Smooth muscle cell (in vitro differentiated cells): ENCODE measurements at regions not wholly inside any gene's neighbourhood (a gene's known extent, or its start where the extent isn't known, plus 50 kb on each side); places are given as distances from the start of the nearest gene placed in this dataset.
"Not testable (repeated sequence)": the region's sequence is repeated elsewhere in the genome, so short reads cannot be mapped to it uniquely, and the experiment has no call there.

Experiments used
- DNase-seq: peaks from one replicate; lab custom pipeline; 2025; ENCODE audit not compliant: unreplicated experiment; lab: John Stamatoyannopoulos, UW
- H2AFZ ChIP-seq: fragments of 200-600 bp; sonication (generic); 2 replicates; pipeline ENCODE4 v1.6.0; 2016; ENCODE audit warnings: antibody characterized with exemption, low read depth, mild to moderate bottlenecking
- H3F3A ChIP-seq: fragments of 200-600 bp; sonication (generic); 2 replicates; pipeline ENCODE4 v1.6.0; 2017; ENCODE audit warnings: antibody characterized with exemption, low read depth
- H3K27ac ChIP-seq: fragments of 200-600 bp; sonication (generic); 2 replicates; pipeline ENCODE4 v1.5.1; 2016; ENCODE audit warnings: low read depth, mild to moderate bottlenecking
- H3K27me3 ChIP-seq: fragments of 200-600 bp; sonication (generic); 2 replicates; pipeline ENCODE4 v1.6.1; 2016; ENCODE audit warnings: low read depth, mild to moderate bottlenecking
- H3K36me3 ChIP-seq: fragments of 200-600 bp; sonication (generic); 2 replicates; pipeline ENCODE4 v1.5.1; 2016; ENCODE audit warnings: low read depth
- H3K4me1 ChIP-seq: fragments of 200-600 bp; sonication (generic); 2 replicates; pipeline ENCODE4 v1.5.1; 2016; ENCODE audit warnings: low read depth
- H3K4me2 ChIP-seq: fragments of 200-600 bp; sonication (generic); 2 replicates; pipeline ENCODE4 v1.6.0; 2016; ENCODE audit warnings: mild to moderate bottlenecking
- H3K4me3 ChIP-seq: fragments of 200-600 bp; sonication (generic); 2 replicates; pipeline ENCODE4 v1.5.1; 2016; ENCODE audit warnings: mild to moderate bottlenecking
- H3K79me2 ChIP-seq: fragments of 200-600 bp; sonication (generic); 2 replicates; pipeline ENCODE4 v1.6.0; 2016; ENCODE audit warnings: low read depth, mild to moderate bottlenecking
- H3K9ac ChIP-seq: fragments of 200-600 bp; sonication (generic); 2 replicates; pipeline ENCODE4 v1.6.0; 2016; ENCODE audit warnings: low read depth
- H3K9me3 ChIP-seq: fragments of 200-600 bp; sonication (generic); replicated peaks from 2 replicates; pipeline ENCODE4 v1.5.1; 2016; ENCODE audit warnings: low read depth
- H4K20me1 ChIP-seq: fragments of 200-600 bp; sonication (generic); 2 replicates; pipeline ENCODE4 v1.6.0; 2016; ENCODE audit warnings: low read depth
- WGBS: methylation state at CpG from one replicate; pipeline ENCODE4 v1.1.7; 2016; ENCODE audit warnings: low lambda C conversion rate; 5-methylcytosine and 5-hydroxymethylcytosine counted together

DNA sequence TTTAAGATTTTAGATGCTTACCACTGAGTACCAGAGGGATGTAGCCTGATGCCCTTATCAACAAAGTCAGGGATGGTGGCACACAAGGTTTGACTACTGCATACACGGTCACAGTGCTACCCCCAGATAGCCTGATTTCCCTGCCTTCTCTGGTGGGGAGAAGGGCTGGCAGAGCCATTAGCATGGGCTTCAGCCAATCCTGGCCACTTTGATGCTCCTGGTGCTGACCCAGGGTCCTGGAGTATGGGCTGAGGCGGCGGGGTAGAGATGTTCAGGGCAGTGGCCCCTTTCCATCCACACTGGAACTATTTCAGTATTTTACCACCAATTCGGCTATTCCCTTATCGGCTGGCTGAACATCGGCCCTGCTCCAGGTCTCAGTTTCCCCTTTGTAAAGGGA lies 83.2 kb downstream of the POTEB3 start:
- not testable (repeated sequence) for H3F3A ChIP-seq, H2AFZ ChIP-seq, H3K4me3 ChIP-seq, H3K9me3 ChIP-seq, H3K27me3 ChIP-seq, H3K4me1 ChIP-seq, H3K27ac ChIP-seq, H3K4me2 ChIP-seq, H3K9ac ChIP-seq, H3K79me2 ChIP-seq, H3K36me3 ChIP-seq, DNase-seq, H4K20me1 ChIP-seq
- WGBS, result 77% methylated on average over 5 of the region's 6 CpGs

- not testable (repeated sequence) for H3K36me3 ChIP-seq, H3K9me3 ChIP-seq, H3K79me2 ChIP-seq, H3K4me3 ChIP-seq, H3K27me3 ChIP-seq, DNase-seq, H2AFZ ChIP-seq, H3F3A ChIP-seq, H3K27ac ChIP-seq, H3K4me2 ChIP-seq, H4K20me1 ChIP-seq, H3K4me1 ChIP-seq, H3K9ac ChIP-seq
- WGBS, result 69% methylated on average over 4 of the region's 6 CpGs
These were observed 84.4 kb downstream of the POTEB3 start for GRCh38 chr15:21355944-21356343.

DNA sequence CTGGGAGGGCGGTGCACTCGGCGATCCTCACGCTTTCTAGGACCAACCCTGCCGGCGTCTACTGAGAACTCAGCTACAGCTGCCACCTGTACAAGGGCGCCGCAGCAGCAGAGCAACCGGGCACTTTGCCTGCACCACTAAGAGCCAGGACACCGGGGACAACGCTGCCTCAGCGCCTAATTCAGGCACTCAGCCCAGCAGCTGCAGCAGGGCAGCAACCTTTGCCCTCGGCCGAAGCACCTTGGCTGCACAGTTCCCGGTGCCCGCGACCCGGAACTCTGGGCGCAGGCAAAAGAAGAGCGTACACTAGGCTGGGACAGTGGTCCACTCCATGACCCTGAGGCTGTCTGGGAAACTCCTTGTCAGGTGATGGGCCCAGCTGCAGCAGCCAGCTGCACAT lies 85.7 kb downstream of the POTEB3 start:
- not testable (repeated sequence) for H4K20me1 ChIP-seq, H3K27ac ChIP-seq, H3K4me2 ChIP-seq, H3K27me3 ChIP-seq, DNase-seq, H3K9ac ChIP-seq, H3K79me2 ChIP-seq, H3K9me3 ChIP-seq, H2AFZ ChIP-seq, H3K4me3 ChIP-seq, H3K36me3 ChIP-seq, H3F3A ChIP-seq, H3K4me1 ChIP-seq
- whole genome bisulfite sequencing, result 87% methylated on average over 5 of the region's 20 CpGs

DNA sequence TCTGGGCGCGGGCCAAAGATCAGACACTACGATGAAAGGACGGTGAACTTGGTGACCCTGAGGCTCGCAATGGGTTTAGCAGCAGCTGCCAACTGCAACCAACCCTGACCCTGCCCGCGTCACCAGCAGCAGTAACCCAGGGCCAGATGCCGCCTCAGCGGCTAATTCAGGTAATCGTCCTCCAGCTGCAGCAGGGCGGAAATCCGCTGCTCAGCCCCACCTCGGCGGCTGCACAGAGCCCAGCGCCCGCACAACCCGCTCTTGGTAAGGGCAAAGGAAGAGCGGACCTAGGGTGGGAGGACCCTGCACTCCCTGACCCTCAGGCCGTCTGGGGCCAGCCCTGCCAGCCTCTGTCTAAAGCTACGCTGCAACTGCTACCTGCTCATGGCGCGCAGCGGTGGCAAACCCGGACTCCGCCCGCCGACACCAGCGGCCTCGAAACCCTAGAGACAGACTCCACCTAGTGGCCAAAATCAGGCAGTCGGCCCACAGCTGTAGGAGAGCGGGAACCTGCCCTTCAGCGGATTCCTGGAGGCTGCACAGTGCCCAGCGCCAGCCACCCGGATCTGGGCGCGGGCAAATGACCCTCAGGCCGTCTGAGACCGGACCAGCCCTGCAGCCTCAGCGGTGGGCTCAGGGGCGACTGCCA lies 87.5 kb downstream of the POTEB3 start:
- H4K20me1 ChIP-seq, H3K4me2 ChIP-seq, H3K36me3 ChIP-seq, H3F3A ChIP-seq, H3K9me3 ChIP-seq, H3K27me3 ChIP-seq, H3K4me3 ChIP-seq, H3K79me2 ChIP-seq, DNase-seq, H3K9ac ChIP-seq, H3K4me1 ChIP-seq, H3K27ac ChIP-seq, H2AFZ ChIP-seq: not testable (repeated sequence)
- no CpG with 5 or more reads among the region's 40 CpGs for WGBS

DNA sequence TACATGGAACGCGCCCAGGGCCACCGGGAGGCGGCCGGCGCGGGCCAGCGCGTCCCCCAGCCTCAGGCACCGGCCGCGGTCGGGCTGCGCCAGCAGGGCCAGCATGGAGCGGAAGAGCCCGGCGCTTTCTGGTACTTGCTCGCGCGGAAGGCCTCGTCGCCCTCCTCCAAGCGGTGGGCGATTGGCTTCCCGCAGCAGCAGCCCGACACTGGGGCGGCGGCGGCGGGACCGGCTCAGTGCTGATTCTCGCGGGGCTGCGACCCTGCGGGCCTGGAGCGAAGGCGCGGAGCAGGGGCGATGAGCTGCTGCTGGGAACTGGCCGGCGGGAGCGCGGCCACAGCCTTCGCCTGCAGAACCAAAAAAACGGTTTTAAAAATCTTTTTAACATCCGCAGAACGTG lies 95.3 kb downstream of the POTEB3 start:
- H4K20me1 ChIP-seq, H3K27me3 ChIP-seq, H3K27ac ChIP-seq, DNase-seq, H3K9ac ChIP-seq, H3K36me3 ChIP-seq, H3K4me3 ChIP-seq, H3K79me2 ChIP-seq, H3F3A ChIP-seq, H2AFZ ChIP-seq, H3K9me3 ChIP-seq, H3K4me2 ChIP-seq, H3K4me1 ChIP-seq: not testable (repeated sequence)
- WGBS, result 97% methylated on average over 13 of the region's 47 CpGs

GRCh38 chr15:21344500-21344899 lies 95.8 kb downstream of the POTEB3 start:
- not testable (repeated sequence) for DNase-seq, H3K9ac ChIP-seq, H3F3A ChIP-seq, H4K20me1 ChIP-seq, H3K9me3 ChIP-seq, H3K4me2 ChIP-seq, H3K27me3 ChIP-seq, H3K79me2 ChIP-seq, H3K4me3 ChIP-seq, H3K36me3 ChIP-seq, H3K4me1 ChIP-seq, H3K27ac ChIP-seq, H2AFZ ChIP-seq
- WGBS, result no CpG with 5 or more reads among the region's 41 CpGs

- H3K4me3 ChIP-seq, H3K27ac ChIP-seq, H2AFZ ChIP-seq, H3K27me3 ChIP-seq, H3K4me1 ChIP-seq, DNase-seq, H3K79me2 ChIP-seq, H3K9ac ChIP-seq, H4K20me1 ChIP-seq, H3F3A ChIP-seq, H3K9me3 ChIP-seq, H3K4me2 ChIP-seq, H3K36me3 ChIP-seq: not testable (repeated sequence)
- no CpG with 5 or more reads among the region's 2 CpGs for WGBS
These were observed 103.3 kb downstream of the POTEB3 start for GRCh38 chr15:21337028-21337427.

DNA sequence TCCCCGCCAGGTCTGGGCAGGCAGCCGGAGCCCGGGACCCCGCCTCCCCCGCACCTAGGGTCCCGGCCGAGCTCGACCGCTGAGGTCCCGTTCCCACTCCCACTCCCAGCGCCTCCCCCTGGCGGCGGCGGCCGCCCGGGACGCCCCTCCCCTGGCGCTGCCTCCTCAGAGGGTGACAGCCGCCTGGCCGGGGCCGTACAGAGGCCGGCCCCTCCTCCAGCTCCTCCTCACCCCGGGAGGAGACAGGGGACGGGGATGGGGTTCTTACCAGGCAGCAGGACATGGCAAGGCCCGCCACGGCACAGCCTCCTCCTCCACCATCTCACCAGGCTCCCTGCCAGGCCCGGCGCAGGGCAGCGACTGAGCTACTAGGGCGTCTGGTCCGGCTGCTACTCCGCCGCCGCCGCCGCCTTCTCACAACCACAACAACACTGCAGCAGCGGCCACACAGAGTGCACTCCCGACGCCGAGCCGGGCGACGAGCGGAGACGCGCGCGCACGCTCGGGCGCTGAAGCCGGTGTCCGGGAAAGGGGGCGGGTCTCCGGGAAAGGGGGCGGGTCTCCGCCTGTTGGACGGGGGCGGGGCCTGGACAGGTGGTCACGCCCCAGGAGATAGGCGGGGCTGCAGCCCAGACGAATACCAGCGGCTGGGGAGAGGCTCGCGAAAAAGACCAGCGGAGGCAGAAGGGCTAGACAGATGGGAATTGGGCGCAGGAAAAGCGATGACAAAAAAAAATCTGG lies 115.4 kb downstream of the POTEB3 start:
- H3K9me3 ChIP-seq, H3K79me2 ChIP-seq, H4K20me1 ChIP-seq, H3F3A ChIP-seq, H3K9ac ChIP-seq, DNase-seq, H3K4me3 ChIP-seq, H3K27me3 ChIP-seq, H3K4me1 ChIP-seq, H3K36me3 ChIP-seq, H2AFZ ChIP-seq, H3K4me2 ChIP-seq, H3K27ac ChIP-seq: not testable (repeated sequence)
- 92% methylated on average over 32 of the region's 68 CpGs for WGBS
